HG03045 (cell line): ENCODE measurements at regions not wholly inside any gene's neighbourhood (a gene's known extent, or its start where the extent isn't known, plus 50 kb on each side); places are given as distances from the start of the nearest gene placed in this dataset.

Experiments used
- ATAC-seq: cut with Tn5 transposase; IDR thresholded peaks from one replicate; pipeline ENCODE4 v1.9.1; 2021; ENCODE audit warnings: mild to moderate bottlenecking, moderate library complexity; ENCODE audit not compliant: unreplicated experiment

GRCh38 chr10:53749439-53749838 lies 976.9 kb upstream of the MBL2 start:
- no peak for ATAC-seq

GRCh38 chr10:53748319-53748718 lies 975.7 kb upstream of the MBL2 start:
- no peak for ATAC-seq

GRCh38 chr10:53744746-53745145 lies 972.2 kb upstream of the MBL2 start:
- ATAC-seq, result no peak

GRCh38 chr10:53744176-53744575 lies 971.6 kb upstream of the MBL2 start:
- no peak for ATAC-seq

- ATAC-seq, result no peak
Observed at GRCh38 chr10:53737132-53737531, 964.5 kb upstream of the MBL2 start.

GRCh38 chr10:53726921-53727320 lies 954.3 kb upstream of the MBL2 start:
- no peak for ATAC-seq

- ATAC-seq, result no peak
Observed at GRCh38 chr10:53724581-53724980, 952.0 kb upstream of the MBL2 start.

GRCh38 chr10:53719658-53720057 lies 947.1 kb upstream of the MBL2 start:
- no peak for ATAC-seq

GRCh38 chr10:53716156-53716555 lies 943.6 kb upstream of the MBL2 start:
- no peak for ATAC-seq

GRCh38 chr10:53713431-53713830 lies 940.8 kb upstream of the MBL2 start:
- no peak for ATAC-seq

- no peak for ATAC-seq
Observed at GRCh38 chr10:53702489-53702888, 929.9 kb upstream of the MBL2 start.

- ATAC-seq, result no peak
Observed at GRCh38 chr10:53701213-53701612, 928.6 kb upstream of the MBL2 start.

- no peak for ATAC-seq
Observed at GRCh38 chr10:53700278-53700677, 927.7 kb upstream of the MBL2 start.

- ATAC-seq, result no peak
Observed at GRCh38 chr10:53699684-53700083, 927.1 kb upstream of the MBL2 start.

GRCh38 chr10:53699231-53699630 lies 926.6 kb upstream of the MBL2 start:
- no peak for ATAC-seq

GRCh38 chr10:53697038-53697437 lies 924.5 kb upstream of the MBL2 start:
- ATAC-seq, result no peak

GRCh38 chr10:53690524-53691240 lies 918.1 kb upstream of the MBL2 start:
- no peak for ATAC-seq

GRCh38 chr10:53687800-53688199 lies 915.2 kb upstream of the MBL2 start:
- ATAC-seq, result no peak

- no peak for ATAC-seq
Observed at GRCh38 chr10:53682885-53683284, 910.3 kb upstream of the MBL2 start.

- ATAC-seq, result no peak
Observed at GRCh38 chr10:53682458-53682857, 909.9 kb upstream of the MBL2 start.

GRCh38 chr10:53679666-53680065 lies 907.1 kb upstream of the MBL2 start:
- no peak for ATAC-seq

- ATAC-seq, result no peak
Observed at GRCh38 chr10:53675177-53675576, 902.6 kb upstream of the MBL2 start.

GRCh38 chr10:53667063-53667462 lies 894.5 kb upstream of the MBL2 start:
- ATAC-seq, result no peak
